CD8-positive, alpha-beta memory T cell (primary cell): ENCODE measurements at regions not wholly inside any gene's neighbourhood (a gene's known extent, or its start where the extent isn't known, plus 50 kb on each side); places are given as distances from the start of the nearest gene placed in this dataset.
A peak's percentile ranks its signal among the peaks of the same experiment; 100 is the strongest.

Experiments
- CTCF ChIA-PET: fragments of 350-600 bp; sonication (Branson Sonifier 250); formaldehyde crosslinking; loops from one replicate; lab custom pipeline; 2021; ENCODE audit warnings: antibody characterized with exemption; lab: Charles Lee
- POLR2A ChIA-PET: fragments of 350-600 bp; sonication (Branson Sonifier 250); formaldehyde crosslinking; loops from one replicate; lab custom pipeline; 2021; ENCODE audit warnings: antibody characterized with exemption; lab: Charles Lee
- DNase-seq, 5 donors: peaks; one replicate each; pipeline versions ENCODE4 v3.0.0 to v3.0.0-alpha.2; 2020 to 2022; ENCODE audit warnings: mixed read lengths in 1 of 5
- H3K27ac ChIP-seq: one replicate; pipeline ENCODE4 v1.7.0; 2013; ENCODE audit warnings: low read depth, mild to moderate bottlenecking, low read length, moderate library complexity
- H3K27me3 ChIP-seq: 2 replicates; pipeline ENCODE4 v1.7.0; 2013; ENCODE audit warnings: low read length, mild to moderate bottlenecking; ENCODE audit not compliant: insufficient read depth, poor library complexity, severe bottlenecking
- H3K36me3 ChIP-seq: 2 replicates; pipeline ENCODE4 v1.7.0; 2013; ENCODE audit warnings: mild to moderate bottlenecking, low read length, moderate library complexity; ENCODE audit not compliant: insufficient read depth
- H3K4me1 ChIP-seq: 2 replicates; pipeline ENCODE4 v1.7.0; 2013; ENCODE audit warnings: mild to moderate bottlenecking, low read length, moderate library complexity; ENCODE audit not compliant: insufficient read depth
- H3K4me3 ChIP-seq: 2 replicates; pipeline ENCODE4 v1.7.0; 2013; ENCODE audit warnings: mild to moderate bottlenecking, low read length
- H3K9me3 ChIP-seq: 2 replicates; pipeline ENCODE4 v1.7.0; 2013; ENCODE audit warnings: mild to moderate bottlenecking, low read length
- H3K27ac Mint-ChIP-seq, 8 donors: one replicate each; pipeline ENCODE4 v1.8.0; 2020 to 2021; ENCODE audit warnings: mixed read lengths in 8 of 8, mild to moderate bottlenecking in 6 of 8, inconsistent platforms in 3 of 8, moderate library complexity in 3 of 8
- H3K27me3 Mint-ChIP-seq, 2 donors: one replicate each; pipeline ENCODE4 v1.8.0; 2020 to 2021; ENCODE audit warnings: mixed read lengths in 2 of 2, mild to moderate bottlenecking in 1 of 2, moderate library complexity in 1 of 2
- H3K36me3 Mint-ChIP-seq, 3 donors: one replicate each; pipeline ENCODE4 v1.8.0; 2020 to 2021; ENCODE audit warnings: mixed read lengths in 3 of 3, inconsistent platforms in 1 of 3, mild to moderate bottlenecking in 1 of 3
- H3K4me1 Mint-ChIP-seq, 3 donors: one replicate each; pipeline ENCODE4 v1.8.0; 2020 to 2021; ENCODE audit warnings: mixed read lengths in 3 of 3, inconsistent platforms in 1 of 3, mild to moderate bottlenecking in 1 of 3
- H3K4me3 Mint-ChIP-seq, 7 donors: one replicate each; pipeline ENCODE4 v1.8.0; 2020 to 2021; ENCODE audit warnings: mixed read lengths in 7 of 7, mild to moderate bottlenecking in 6 of 7, moderate library complexity in 4 of 7, inconsistent platforms in 2 of 7
- H3K9me3 Mint-ChIP-seq, 5 donors: one replicate each; pipeline ENCODE4 v1.8.0; 2020 to 2022; ENCODE audit warnings: mixed read lengths in 5 of 5, mild to moderate bottlenecking in 3 of 5, moderate library complexity in 2 of 5, inconsistent platforms in 1 of 5

DNA sequence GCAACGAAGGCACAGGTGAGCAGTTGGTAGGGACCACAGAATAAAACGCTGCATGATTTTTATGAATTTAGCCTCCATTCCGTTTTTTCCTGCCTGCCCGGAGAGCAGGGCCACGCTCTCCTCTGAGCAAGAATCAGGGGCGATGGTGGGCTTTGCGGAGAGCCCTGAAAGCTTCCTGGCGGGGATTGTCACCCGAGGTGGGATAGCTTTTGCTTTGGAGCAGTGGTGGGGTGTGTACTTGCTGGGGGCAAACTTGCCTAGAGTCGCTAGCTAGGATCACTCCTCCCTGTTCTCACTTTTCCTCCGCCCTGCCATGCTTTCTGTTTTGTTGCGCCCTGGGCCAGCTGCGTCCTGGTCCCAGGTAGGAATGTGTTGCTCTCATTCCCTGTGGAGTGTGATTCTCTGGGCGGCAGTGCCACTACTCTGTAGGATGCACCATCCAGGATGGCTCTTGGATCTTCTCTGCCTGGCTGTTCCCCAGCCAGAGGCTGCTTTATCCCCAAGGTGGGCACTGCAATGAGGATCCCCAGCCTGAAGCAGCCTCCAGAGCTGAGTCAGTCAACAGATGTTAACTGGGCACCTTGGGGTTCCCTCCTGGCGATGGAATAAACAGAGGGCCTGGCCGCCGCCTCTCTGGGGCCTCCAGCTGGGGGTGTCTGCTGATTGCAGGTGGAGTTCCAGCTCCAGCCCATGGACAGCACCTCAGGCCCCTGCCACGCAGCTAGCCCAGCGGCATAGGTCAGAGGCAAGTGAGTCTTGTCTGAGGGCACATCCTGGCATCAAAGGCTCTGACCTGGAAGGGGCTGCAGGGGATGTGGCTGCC lies 360.9 kb upstream of the TNRC6C start:
- no peak overlapping the region for H3K4me3 Mint-ChIP-seq
- no peaks in the 10 kb centered on the region for H3K27me3 ChIP-seq
- CTCF ChIA-PET, result no interaction called here
- DNase-seq, result no peak
- no peak overlapping the region for H3K4me3 ChIP-seq
- H3K36me3 ChIP-seq, result no peaks in the 10 kb centered on the region
- peaks cover 4 to 6% of the 10 kb centered on the region in 2 donors for H3K27me3 Mint-ChIP-seq
- no peaks in the 10 kb centered on the region for H3K9me3 Mint-ChIP-seq
- H3K4me1 ChIP-seq, result no peaks in the 10 kb centered on the region
- H3K4me1 Mint-ChIP-seq, result peaks cover 5 to 16% (median 8%) of the 10 kb centered on the region in 3 donors
- H3K36me3 Mint-ChIP-seq, result no peaks in the 10 kb centered on the region
- H3K9me3 ChIP-seq, result no peaks in the 10 kb centered on the region
- POLR2A ChIA-PET, result no interaction called here
- no peak overlapping the region for H3K27ac Mint-ChIP-seq
- H3K27ac ChIP-seq, result no peak overlapping the region

DNA sequence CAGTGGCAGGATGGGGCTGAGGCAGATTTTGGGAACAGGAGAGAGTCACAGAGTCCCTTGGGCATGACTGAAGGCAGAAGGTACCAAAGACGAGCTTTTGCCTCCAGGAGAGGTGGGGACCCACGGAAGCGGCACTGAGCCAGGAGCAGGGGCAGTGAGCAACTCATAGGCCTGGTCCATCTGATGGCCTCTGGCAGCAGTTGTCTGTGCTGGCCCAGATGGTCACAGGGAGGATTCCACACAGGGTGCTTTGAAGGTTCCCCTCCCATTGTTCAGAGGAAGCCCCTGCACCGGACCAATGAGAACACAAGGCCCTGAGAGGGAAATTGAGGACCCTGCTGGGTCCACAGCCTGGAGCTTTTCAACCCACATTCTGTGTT lies 360.3 kb upstream of the TNRC6C start:
- H3K27me3 ChIP-seq, result no peaks in the 10 kb centered on the region
- no peaks in the 10 kb centered on the region for H3K9me3 ChIP-seq
- no peak overlapping the region for H3K4me3 ChIP-seq
- no peak for DNase-seq
- ChIA-PET POLR2A (no interaction called here), CTCF (no interaction called here)
- H3K36me3 ChIP-seq, result no peaks in the 10 kb centered on the region
- H3K27me3 Mint-ChIP-seq, result peaks cover 4 to 5% of the 10 kb centered on the region in 2 donors
- H3K27ac ChIP-seq, result no peak overlapping the region
- no peaks in the 10 kb centered on the region for H3K36me3 Mint-ChIP-seq
- H3K27ac Mint-ChIP-seq, result no peak overlapping the region
- H3K4me1 ChIP-seq, result no peaks in the 10 kb centered on the region
- no peaks in the 10 kb centered on the region for H3K9me3 Mint-ChIP-seq
- no peak overlapping the region for H3K4me3 Mint-ChIP-seq
- peaks cover 5 to 16% (median 8%) of the 10 kb centered on the region in 3 donors for H3K4me1 Mint-ChIP-seq

DNA sequence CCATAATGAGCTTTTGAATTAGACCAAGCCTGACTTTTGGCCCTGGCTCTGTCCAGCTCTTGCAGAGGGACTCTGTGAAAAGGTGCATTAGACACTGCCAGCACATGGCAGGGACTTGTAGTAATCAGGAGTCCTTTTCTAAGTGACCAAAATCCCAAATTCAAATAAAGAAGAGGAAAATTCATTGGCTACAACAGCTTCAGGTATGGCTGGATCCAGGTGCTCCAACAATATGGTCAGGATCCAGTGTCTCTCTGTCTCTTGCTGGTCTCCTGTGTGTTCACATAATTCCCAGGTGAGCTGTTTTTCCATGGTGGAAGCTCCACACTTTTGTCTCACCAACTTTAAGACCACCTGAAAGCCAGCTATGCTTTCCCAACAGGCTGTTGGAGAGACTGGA lies 358.8 kb upstream of the TNRC6C start:
- H3K9me3 ChIP-seq, result no peaks in the 10 kb centered on the region
- Mint-ChIP-seq H3K9me3 (no peaks in the 10 kb centered on the region), H3K27ac (peak overlapping the region in 1 of 8 donors; percentile 47), H3K36me3 (no peaks in the 10 kb centered on the region), H3K27me3 (peaks cover 0 to 2% of the 10 kb centered on the region in 2 donors), H3K4me3 (no peak overlapping the region), H3K4me1 (peaks cover 5 to 13% (median 5%) of the 10 kb centered on the region in 3 donors)
- H3K27me3 ChIP-seq, result no peaks in the 10 kb centered on the region
- no peaks in the 10 kb centered on the region for H3K36me3 ChIP-seq
- H3K27ac ChIP-seq, result no peak overlapping the region
- ChIA-PET CTCF (interaction anchor here (1.0 kb wide), 1 partner anchor 11 kb away, joined by 3 read pairs; no protein-coding TSS in a partner anchor), POLR2A (no interaction called here)
- no peak for DNase-seq
- H3K4me1 ChIP-seq, result no peaks in the 10 kb centered on the region
- no peak overlapping the region for H3K4me3 ChIP-seq

DNA sequence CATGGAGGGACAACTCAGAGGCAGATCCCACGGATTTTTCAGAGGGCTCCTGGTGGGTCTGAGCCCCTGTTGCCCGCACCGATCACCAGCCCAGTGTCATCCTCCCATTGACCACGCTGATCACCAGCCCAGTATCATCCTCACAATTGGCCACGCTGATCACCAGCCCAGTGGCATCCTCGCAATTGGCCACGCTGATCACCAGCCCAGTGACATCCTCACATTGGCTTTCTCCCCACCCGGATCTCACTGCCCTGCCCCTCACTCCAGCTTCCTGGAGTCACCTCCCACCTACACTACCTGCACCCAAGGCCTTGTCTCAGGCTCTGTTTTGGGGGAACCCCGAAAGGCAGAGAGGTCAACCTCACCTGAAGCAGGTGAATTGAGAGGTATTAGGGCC lies 358.2 kb upstream of the TNRC6C start:
- H3K27me3 Mint-ChIP-seq, result peaks cover 0 to 2% of the 10 kb centered on the region in 2 donors
- H3K9me3 Mint-ChIP-seq, result no peaks in the 10 kb centered on the region
- H3K36me3 ChIP-seq, result no peaks in the 10 kb centered on the region
- H3K4me3 Mint-ChIP-seq, result no peak overlapping the region
- no peak for DNase-seq
- no peak overlapping the region for H3K4me3 ChIP-seq
- peaks cover 0 to 7% (median 4%) of the 10 kb centered on the region in 3 donors for H3K4me1 Mint-ChIP-seq
- no peak overlapping the region for H3K27ac Mint-ChIP-seq
- POLR2A ChIA-PET, result no interaction called here
- H3K4me1 ChIP-seq, result no peaks in the 10 kb centered on the region
- H3K27me3 ChIP-seq, result no peaks in the 10 kb centered on the region
- no peak overlapping the region for H3K27ac ChIP-seq
- H3K36me3 Mint-ChIP-seq, result no peaks in the 10 kb centered on the region
- no peaks in the 10 kb centered on the region for H3K9me3 ChIP-seq
- CTCF ChIA-PET, result no interaction called here

DNA sequence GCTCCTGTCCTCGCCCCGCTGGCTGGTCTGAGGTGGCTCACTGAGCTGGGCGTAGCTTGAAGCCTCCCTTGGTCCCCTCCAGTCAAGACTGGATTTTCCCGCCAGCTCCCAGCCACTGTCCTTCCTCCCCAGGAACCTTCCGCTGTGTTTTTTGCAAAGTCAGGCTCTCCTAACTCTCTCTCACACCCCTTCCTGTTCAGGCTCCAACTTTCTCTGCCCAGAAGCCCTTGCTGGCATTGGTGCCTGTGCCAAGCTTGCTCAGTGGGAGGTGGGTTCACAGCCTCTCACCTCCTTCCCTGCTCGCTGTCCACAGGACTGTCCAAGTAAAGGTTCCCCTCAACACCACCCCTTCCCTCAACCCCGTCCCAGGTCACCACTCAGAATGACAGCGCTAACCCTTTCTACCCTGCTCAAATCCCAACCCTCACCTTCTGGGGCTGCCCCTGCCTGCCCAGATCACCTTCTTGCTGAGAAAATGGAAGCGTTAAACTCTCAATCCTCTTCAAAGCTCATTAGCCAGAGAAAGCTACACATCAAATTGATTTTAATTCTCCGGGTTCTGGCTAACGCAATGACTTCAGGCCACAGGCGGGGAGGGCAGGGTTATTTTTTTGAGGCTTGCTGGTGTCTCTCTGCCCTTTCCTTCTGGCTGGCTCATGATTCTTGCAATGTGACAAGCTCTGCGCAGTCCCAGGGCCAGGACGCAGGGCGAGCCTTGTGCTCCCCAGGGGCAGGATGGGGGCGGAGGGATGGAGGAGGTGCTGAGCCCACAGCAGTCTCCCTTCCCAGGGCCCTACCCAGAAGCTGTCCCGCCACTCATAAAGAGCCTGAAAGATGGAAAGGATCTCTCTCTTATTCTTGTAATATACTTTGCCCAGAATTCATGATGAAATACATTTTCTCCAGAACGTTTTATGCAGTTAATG lies 357.2 kb upstream of the TNRC6C start:
- ChIA-PET POLR2A (no interaction called here), CTCF (no interaction called here)
- Mint-ChIP-seq H3K27me3 (peaks cover 0 to 2% of the 10 kb centered on the region in 2 donors), H3K4me3 (no peak overlapping the region), H3K27ac (peak overlapping the region in 1 of 8 donors; percentile 83), H3K9me3 (no peaks in the 10 kb centered on the region), H3K36me3 (no peaks in the 10 kb centered on the region), H3K4me1 (no peaks in the 10 kb centered on the region)
- Histone ChIP-seq H3K4me3 (no peak overlapping the region), H3K36me3 (no peaks in the 10 kb centered on the region), H3K27me3 (no peaks in the 10 kb centered on the region), H3K27ac (no peak overlapping the region), H3K9me3 (no peaks in the 10 kb centered on the region), H3K4me1 (no peaks in the 10 kb centered on the region)
- DNase-seq, result no peak

DNA sequence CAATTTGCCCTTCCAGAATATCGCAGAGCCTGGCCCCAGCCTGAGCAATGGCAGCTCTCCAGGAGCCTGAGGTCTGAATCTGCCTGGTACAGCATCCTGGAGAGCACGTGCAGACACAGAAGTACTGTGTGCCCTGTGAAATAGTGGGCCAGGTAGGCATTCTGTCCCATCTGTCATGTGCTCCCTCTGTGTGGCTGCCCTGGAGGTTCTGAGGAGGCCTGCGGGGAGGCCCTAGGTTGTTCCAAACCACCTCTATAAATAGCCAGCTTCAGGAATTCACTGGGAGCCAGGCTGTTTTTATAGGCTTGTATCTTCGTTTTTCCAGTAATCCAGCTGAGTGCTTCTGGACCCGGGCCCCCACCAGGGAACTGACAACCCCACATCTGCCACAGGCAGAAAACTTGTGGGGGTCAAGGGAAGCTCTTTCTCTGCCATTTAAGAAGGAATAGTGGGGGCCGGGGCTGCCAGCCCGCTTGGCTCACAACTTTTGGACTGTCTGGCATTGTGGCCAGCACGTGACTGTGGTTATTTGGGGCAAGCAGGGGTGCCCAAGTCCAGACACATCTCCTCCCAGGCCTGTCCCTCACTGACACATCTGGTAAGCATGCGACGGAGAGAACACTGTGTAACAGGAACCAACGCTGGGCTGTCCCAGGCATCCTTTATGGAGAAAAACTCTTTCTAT lies 356.3 kb upstream of the TNRC6C start:
- no peaks in the 10 kb centered on the region for H3K9me3 Mint-ChIP-seq
- no peak overlapping the region for H3K4me3 Mint-ChIP-seq
- H3K4me1 Mint-ChIP-seq, result no peaks in the 10 kb centered on the region
- Histone ChIP-seq H3K9me3 (no peaks in the 10 kb centered on the region), H3K36me3 (no peaks in the 10 kb centered on the region), H3K4me1 (no peaks in the 10 kb centered on the region), H3K27me3 (no peaks in the 10 kb centered on the region), H3K4me3 (no peak overlapping the region), H3K27ac (no peak overlapping the region)
- no peak overlapping the region for H3K27ac Mint-ChIP-seq
- no peak for DNase-seq
- ChIA-PET POLR2A (no interaction called here), CTCF (no interaction called here)
- H3K36me3 Mint-ChIP-seq, result no peaks in the 10 kb centered on the region
- H3K27me3 Mint-ChIP-seq, result peaks cover 0 to 2% of the 10 kb centered on the region in 2 donors

DNA sequence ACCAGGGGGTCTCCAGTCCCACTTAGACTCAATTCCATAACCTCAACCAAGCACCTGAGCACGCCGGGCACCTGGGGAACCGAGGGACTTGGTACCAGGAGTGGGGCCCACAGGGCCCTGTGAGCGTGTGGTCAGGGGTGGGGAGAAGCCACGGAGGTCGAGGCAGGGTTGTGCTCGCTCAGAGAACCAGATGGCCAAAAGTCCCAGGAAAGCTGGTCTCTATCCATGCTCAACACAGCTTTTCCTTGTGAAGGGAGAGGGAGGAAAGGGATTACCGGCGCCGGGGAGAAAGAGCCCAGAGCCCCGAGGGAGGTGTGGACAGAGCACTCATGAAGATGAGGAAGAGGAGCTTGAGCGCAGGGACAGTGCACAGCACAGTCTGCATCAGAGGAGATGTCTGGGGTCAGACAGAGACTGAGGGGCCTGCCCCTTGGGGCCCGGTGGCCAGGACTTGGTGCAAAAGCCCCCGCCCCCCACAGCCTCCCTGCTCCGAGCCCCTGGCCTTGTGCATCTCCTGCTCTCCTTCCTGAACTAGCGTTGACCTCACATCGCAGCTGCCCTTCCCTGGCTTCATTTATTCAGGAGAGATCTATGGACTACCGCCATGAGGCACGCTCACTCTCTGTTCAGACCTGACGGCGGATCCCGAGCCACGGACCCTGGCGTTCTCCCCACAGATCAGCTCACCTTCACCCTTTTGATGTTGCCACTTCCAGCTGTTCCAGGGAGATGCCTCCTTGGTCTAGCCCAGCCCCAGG lies 355.4 kb upstream of the TNRC6C start:
- Mint-ChIP-seq H3K9me3 (no peaks in the 10 kb centered on the region), H3K4me1 (no peaks in the 10 kb centered on the region), H3K27me3 (peaks cover 0 to 2% of the 10 kb centered on the region in 2 donors), H3K36me3 (no peaks in the 10 kb centered on the region), H3K4me3 (no peak overlapping the region), H3K27ac (peak overlapping the region in 1 of 8 donors; percentile 93)
- Histone ChIP-seq H3K27ac (no peak overlapping the region), H3K4me3 (no peak overlapping the region), H3K9me3 (no peaks in the 10 kb centered on the region), H3K4me1 (no peaks in the 10 kb centered on the region), H3K36me3 (no peaks in the 10 kb centered on the region), H3K27me3 (no peaks in the 10 kb centered on the region)
- POLR2A ChIA-PET, result no interaction called here
- DNase-seq, result no peak
- CTCF ChIA-PET, result no interaction called here
